HPDE6-E6E7 (cell line): ENCODE measurements at regions not wholly inside any gene's neighbourhood (a gene's known extent, or its start where the extent isn't known, plus 50 kb on each side); places are given as distances from the start of the nearest gene placed in this dataset.
"Not testable (repeated sequence)": the region's sequence is repeated elsewhere in the genome, so short reads cannot be mapped to it uniquely, and the experiment has no call there.

ENCODE experiments used
- DNase-seq: peaks from one replicate; pipeline ENCODE4 v3.0.0; 2011; ENCODE audit warnings: missing footprints; ENCODE audit errors: extremely low spot score

DNA sequence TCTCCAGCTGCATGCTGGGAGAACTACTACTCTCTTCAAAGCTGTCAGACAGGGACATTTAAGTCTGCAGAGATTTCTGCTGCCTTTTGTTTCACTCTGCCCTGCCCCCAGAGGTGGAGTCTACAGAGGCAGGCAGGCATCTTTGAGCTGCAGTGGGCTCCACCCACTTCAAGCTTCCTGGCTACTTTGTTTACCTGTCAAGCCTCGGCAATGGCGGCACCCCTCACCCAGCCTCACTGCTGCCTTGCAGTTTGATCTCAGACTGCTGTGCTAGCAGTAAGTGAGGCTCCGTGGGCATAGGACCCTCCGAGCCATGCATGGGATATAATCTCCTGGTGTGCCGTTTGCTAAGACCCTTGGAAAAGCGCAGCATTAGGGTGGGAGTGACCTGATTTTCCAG, 61.7 kb downstream of the DMRTA1 start:
- DNase-seq: not testable (repeated sequence)

DNA sequence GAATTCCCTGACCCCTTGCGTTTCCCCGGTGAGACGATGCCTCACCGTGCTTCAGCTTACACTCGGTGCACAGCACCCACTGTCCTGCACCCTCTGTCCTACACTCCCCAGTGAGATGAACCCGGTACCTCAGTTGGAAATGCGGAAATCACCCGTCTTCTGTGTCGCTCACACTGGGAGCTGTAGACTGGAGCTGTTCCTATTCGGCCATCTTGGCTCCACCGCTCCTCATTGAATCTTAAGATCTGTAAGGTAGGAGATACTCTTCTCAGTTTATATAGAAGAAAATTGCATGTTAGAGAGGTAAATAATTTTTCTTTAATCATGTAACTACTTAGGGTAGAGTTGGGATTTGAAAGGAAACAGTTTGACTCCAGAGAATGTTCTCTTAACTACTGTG, 62.2 kb downstream of the DMRTA1 start:
- no peak for DNase-seq

DNA sequence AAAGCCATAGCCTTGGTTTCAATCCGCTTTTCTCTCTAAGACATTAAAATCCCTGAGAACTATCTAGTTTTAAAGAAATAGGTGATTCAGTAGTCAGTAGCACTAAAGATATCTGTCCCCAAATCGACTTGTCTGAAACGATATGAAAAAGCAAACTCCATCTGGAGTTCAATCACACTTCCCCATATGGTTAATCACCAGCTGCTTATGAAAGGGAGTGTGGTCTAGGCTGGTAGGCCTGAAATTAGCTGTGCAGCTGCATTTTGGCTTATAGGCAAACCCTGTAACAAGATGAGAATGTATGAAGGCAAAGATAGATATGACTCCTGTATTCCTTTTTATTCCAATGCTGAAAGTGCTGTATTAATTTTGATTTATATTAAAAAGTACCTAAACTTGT, 65.9 kb downstream of the DMRTA1 start:
- DNase-seq: no peak

DNA sequence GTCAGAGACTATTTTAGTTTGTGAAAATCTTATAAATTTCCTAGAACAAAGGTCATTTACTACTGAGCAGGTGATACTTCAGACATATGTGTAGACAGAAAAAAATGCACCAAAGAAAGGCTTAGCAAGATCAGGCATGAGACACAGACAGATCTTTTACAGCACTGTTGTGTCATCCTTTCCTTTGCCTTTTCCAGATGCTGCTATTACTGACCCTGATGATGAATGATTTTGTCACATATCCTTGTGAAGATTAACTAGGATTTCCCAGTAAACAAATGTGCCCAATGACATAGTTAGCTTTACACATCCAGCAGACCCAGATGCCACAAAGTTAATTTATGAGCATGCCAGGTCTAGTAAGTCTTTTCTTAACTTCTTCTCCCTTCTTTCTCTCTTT, 68.2 kb downstream of the DMRTA1 start:
- no peak for DNase-seq

DNA sequence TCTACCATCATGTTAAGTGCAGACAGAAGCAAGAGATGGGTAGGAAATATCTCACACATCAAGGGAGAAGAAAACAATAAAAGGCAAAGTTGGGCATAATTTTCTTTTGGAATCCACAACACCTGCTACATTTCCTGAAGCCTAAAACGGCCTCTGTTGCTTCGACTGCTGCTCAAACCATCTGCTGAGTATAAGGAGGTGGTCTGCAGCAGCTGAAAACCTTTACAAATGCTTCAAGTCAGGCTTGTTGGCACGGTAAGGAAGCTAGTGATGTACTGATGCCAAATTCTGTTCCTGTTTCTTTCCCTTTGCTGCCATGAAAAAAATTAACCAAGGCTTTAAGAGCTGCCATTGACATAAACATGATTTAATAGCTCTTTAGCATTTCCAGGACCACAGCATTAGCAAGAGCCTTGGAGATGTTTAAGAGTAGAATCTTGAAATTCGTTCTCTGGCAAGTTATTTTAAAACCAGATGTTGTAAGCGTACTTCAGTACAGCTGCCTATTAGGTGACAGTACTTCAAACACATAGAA, 75.6 kb downstream of the DMRTA1 start:
- DNase-seq: no peak

DNA sequence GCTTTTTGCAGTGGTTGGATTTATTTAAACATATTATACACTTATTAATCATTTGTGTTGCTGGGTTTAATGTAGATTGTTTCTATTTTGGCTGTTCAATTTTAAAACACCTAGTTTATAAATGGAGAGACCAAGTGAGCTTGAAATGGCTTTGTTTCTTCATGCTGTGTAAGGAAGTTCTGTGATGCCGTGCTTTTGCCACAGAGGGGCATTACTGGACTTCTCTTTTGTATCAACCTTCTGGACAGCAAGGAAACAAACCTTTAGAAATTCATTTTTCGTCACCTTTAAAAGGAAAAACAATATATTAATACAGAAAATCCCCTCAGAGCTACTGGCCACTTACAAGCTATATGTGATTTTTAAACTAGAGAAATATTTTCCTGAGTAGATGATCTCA, 81.9 kb downstream of the DMRTA1 start:
- DNase-seq: no peak

DNA sequence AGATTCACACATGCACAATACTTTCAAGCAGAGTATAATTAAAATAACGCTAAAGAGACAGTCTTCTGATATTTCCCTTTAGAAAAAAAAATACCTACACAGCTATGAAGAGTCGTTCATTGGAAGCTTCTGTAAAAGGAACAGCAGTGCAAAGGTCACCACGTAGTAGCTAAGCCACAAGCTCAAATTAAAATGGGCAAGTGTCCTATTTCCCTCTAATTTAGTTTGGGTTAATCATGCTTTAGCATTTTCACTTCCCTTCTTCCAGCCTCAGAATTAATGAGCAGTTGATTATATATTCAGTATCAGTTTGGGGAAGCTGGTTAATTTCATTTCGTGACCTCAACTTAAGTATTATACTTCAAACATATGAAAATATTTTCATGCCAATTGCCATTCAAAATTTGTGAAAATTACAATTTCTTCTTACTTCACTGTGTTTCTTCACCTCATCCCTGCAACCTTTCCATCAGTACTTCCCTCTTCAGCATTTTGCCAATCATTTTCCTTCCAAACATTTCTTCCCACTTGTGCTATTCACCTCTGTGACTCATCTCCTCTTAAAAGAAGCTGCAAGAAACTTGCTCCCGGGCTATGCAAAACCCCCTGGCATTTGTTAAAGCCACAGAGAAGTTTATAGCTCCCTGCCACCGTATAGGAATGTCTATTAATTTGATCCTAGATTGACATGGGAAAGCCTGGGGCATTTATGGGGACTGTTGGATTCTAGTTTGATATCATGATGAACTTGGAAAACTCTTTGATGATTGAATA, 83.0 kb downstream of the DMRTA1 start:
- DNase-seq: no peak

DNA sequence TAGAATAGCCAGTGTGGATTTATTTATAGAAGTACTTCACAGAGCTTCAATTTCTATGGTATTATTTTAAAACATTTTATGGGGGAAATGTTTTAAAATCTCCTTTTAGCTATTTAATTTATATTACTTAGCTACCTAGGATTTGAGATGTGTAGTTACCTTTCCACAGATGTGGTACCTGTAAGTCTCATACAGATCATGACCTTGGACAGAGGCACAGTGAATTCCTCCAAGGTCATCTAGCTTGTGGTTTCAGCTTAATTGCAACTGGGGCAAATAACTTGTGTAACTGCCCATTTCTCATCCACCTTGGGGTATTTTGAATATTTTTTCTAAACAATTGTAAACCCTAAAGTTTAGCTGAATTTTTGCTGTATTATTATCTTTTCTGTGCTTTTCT, 89.2 kb downstream of the DMRTA1 start:
- DNase-seq: no peak

DNA sequence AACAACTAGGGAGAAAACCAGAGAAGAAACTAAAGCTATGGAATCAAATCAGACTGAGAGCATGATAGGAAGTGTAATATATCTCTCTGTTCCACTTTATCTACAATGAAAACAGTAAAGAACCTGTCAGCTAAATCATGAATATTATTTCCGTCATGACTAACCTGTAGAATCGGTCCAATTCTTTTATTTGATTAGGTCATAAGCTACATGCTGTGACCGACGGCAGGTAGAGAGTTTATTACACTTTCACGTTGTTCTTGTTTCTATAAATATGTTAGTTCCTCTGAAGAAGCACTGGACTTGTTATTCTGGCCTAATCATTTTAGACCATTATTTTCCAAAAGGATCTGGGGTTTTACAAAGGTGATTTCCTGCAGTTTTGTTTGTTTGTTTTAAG, 91.1 kb downstream of the DMRTA1 start:
- DNase-seq: no peak

DNA sequence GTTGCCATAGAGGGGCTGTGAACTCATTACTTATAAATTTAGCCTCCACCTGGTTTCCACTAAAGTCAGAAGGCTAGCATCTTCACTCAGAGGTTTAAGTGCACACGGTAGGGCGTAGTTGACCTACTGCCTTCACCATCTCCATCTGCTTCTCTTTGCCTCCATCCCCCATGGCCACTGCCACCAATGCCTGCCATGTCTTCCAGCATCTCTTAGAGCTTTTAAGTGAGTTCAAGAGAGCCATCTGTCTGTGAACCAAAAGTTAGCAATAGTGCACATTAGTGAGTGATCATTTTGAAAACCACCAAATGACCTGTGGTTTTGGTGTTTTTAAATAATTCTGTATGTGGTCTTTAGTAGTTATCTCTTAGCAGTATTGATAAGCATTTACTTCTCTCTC, 102.0 kb downstream of the DMRTA1 start:
- no peak for DNase-seq

DNA sequence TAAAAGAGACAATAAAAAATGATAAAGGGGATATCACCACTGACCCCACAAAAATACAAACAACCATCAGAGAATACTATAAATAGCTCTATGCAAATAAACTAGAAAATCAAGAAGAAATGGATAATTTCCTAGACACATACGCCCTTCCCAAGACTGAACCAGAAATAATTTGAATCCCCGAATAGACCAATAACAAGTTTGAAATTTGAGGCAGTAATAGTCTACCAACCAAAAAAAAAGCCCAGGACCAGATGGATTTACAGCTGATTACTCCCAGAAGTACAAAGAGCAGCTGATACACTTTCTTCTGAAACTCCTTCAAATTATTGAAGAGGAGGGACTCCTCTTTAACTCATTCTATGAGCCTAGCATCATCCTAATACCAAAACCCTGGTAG, 128.1 kb downstream of the DMRTA1 start:
- DNase-seq: no peak

DNA sequence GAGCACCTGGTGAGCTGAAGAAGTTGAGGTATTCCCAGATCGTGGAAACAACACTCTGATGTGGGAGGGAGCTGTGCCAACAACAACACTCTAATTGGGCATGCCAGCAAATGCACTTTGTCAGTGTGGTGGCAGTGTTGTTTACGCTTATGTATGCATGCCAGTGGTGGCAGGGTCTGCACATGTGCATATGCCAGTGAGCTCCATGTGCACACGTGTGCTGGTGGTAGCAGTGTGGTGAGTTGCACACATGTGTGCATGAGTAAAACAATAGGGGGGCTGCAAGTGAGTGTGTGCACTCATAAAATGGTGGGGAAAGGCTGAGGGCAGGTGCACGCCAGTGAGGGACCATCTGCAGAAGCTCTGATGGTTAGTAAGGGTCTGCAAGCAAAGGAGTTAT, 134.2 kb downstream of the DMRTA1 start:
- DNase-seq: no peak

DNA sequence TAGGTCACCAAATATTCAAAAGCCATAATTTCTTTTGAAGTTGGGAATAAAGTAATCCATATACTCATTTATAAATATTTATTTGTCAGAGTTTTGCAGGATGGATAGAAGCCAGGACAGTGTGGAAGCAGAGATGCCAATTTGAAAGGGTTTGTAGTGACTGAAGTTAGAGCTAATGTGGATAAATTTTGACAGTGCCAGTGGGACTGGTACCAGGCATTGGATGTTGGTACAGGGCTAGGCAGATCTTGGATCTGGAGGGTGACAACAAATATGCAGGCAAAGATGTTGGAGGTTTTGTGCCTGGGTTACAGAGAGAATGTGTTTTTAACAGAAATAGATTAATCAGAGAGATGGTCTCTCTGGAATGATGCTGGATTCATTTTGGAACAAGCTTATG, 135.6 kb downstream of the DMRTA1 start:
- DNase-seq: no peak

DNA sequence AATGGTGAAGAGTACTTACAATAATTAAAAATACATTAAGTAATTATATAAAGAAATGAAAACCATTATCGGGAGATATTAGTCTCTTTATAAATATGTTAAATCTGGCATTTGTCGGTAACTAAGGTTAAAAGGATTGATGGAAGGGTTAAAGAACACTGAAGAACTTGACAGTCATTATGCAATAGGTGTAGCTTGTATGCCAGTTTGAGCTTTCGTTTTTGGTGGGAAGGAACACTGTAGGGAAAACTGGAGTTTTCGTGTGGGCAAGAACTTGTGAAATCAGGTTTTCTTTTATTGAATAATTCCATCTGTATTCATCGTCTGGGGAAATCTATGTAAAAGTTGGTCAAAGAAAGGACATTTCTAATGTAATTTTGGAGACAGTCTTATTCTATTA, 142.3 kb downstream of the DMRTA1 start:
- DNase-seq: no peak

DNA sequence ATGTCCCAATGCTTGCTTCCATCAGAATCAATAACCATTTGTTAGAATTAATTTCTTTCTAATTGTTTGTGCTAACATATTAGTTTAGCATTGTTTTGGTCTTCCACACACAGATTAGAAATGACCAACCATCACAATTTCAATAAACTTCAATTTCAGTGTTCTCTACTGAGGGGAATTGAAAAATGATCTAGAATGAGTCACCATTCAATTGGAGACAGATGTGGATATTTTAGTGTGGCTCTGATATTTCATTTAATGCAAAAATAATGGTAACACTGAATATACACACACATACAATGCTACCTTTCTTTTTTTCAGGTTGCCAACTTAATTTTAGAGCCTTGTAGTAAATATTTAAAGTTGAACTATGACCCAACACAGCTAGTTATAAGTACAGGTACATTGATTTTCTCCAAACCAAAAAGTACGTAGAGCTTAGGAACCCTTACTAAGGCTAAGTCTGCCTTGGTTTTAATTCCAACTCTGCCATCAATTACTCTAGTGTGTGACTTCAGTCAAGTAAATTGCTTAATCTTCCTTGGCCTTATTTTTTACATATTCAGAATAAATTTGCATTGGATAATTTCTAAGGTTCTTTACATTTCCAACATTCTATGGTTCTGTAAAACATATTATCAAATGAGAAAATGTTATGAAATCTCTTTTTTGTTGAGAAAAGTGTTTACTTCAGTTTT, 143.9 kb downstream of the DMRTA1 start:
- DNase-seq: no peak

DNA sequence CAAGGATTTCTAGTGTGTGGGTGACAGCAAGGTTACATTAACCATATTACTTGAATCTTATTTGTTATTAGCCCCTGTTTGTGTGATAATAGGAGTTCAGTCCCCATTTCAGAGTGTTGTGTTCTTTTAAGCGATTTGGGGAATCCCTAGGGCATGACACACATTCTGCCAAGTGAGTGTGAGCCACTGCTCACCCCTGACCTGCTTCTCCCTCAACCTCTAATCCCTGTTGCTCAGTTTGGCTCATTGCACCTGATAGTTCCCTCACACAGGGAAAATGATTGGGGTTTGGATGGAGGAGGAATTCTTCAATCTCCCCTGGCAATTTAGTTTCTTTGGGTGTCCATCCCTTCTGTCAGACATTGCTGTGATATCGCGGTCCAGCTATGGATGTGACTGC, 149.2 kb downstream of the DMRTA1 start:
- no peak for DNase-seq

DNA sequence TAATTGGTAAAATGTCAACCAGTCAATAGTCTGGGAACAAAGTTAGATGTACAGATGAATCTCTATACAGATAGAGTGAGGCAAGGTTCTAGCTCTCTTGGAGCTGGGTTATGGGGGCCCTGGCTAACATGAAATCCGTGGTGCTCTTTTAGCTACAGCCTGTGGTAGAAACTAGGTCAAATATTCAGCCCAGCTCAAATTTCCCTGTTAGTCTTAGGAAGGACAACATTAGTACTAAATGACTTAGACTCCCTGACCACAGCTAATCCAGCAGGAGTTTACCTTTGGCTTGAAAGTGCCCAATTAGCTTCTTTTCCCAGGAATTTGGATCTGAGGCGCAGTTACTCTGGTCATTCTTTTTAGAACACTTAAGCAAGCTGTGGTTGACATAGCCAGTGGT, 170.5 kb downstream of the DMRTA1 start:
- DNase-seq: no peak

DNA sequence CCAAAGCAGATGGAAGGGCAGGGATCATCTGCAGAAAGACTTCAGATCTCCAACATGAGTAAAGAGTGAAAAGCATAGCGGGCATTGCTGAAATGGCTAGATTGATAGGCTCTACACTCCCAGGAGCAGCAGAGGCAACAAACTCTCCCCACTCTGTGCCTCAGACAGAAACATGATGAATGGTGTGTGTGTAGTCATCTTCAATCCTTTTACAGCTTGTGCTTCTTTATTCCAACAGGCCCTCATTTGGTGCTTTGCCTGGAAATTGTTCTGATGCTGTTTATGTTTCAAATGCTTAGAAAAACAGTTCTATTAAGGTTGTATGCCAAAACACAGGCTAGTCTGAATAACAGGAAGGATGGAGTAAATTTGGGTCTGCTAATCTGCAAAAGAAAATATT, 176.2 kb downstream of the DMRTA1 start:
- no peak for DNase-seq

DNA sequence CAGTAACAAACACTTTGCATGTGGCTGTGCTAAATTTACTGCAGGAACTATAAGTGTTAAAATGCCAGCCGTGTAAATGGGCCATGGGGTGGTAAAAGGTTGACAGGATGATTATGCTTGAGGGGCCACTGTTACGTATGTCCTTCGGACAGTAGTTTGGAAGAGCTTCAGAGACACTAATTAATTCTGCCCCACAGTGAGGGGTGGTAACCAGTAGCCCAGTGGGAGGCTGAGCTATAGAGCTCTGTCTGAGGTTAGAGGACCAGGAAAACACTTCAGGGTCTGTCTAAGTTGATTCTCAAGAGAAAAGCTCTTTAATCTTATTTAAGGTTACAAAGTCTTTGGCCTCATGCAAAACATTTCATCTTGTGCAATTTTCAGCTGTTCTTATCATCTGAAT, 176.6 kb downstream of the DMRTA1 start:
- DNase-seq: no peak

DNA sequence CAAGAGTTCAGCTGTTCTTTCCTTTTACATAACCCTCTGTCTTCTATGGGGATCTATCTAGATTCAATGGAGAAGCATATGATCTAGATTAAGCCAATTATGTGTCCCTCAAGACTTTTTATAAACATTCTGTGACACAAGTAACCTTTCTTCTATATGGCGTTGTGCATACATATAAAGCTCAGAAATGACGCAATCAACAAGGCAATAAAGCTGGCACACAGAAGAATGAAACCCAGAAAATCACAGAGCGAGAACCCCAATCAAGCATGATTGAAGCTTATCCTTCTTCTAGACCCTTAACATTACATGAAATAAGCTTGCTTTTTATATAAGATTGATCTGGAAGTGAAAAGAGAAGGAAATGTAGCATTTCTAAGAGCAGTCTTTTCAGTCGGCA, 178.9 kb downstream of the DMRTA1 start:
- no peak for DNase-seq

DNA sequence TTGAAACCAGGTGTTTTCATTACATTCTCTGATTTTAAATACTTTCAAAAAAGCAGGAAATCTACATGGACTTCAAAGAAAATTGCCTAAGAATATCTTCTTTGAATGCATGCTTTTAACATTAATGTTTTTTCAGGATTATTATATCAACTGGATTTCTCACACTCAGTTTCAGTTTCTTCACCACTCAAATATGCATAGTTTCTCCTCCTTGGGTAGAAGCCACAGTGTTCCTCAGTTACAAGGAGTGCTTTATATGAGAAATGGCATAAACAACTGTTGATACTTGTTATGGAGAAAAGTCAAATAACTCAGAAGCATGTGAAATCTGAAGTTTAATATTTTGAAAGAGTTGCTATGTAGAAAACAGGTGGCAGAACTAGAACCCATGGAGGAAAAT, 196.9 kb downstream of the DMRTA1 start:
- DNase-seq: no peak

DNA sequence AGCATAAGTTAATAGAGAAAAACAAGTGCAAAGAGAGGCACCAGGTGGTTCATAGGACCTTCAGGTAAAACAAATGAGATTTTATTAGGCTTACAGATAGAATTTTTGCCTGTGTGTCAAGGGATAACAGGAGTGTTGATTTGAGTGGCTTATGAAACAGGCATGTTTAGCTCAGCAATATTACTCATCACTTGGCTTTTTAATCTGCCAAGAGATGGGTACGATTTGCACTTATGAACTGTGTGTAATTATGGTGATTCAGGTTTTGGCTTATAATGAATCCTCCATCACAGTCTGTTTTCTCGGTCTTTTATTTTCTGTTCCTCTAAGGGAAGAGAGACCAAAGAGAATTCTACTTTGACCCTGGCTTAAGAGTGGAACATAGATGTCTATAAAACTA, 199.3 kb downstream of the DMRTA1 start:
- peak; percentile 7 for DNase-seq

DNA sequence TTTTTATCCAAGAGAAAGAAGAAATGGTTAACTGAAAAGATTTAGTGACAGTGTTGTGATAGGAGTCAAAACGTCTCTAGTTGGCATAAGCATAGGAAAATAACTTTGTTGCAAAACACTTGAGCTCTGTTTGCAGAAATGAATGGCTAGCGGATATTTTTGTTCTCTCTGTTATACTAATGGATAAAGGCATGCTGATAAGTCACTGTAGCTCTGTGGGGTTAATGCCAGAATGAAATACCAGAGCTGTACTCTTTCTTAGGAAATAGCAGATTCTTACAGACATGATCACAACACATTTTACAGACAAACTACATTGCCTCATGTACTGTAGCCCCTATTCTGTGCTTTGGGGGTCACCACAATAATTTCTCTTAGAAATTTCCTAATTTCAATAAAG, 202.8 kb downstream of the DMRTA1 start:
- DNase-seq: no peak
